Spleen (tissue), 11 donors: ENCODE measurements at regions not wholly inside any gene's neighbourhood (a gene's known extent, or its start where the extent isn't known, plus 50 kb on each side); places are given as distances from the start of the nearest gene placed in this dataset.

Experiments used
- DNase-seq: peaks from one replicate; pipeline ENCODE4 v3.0.0-alpha.2; 2020
- H3K27ac ChIP-seq, 8 donors: fragments of 200-600 bp; sonication (generic) in 7 of 8; 1 replicate in 4 of 8; 2 replicates in 4 of 8; pipeline versions ENCODE4 v1.5.0 to v1.8.0; 2016 to 2021; ENCODE audit warnings: inconsistent platforms in 4 of 8, mild to moderate bottlenecking in 4 of 8, moderate library complexity in 1 of 8
- H3K27me3 ChIP-seq, 7 donors: fragments of 200-600 bp; sonication (generic) in 6 of 7; replicated peaks in 1 of 7; 1 replicate in 4 of 7; 2 replicates in 3 of 7; pipeline versions ENCODE4 v1.5.0 to v1.8.0; 2016 to 2021; ENCODE audit warnings: inconsistent platforms in 3 of 7, mild to moderate bottlenecking in 1 of 7
- H3K36me3 ChIP-seq, 6 donors: fragments of 200-600 bp; sonication (generic) in 5 of 6; 1 replicate in 4 of 6; 2 replicates in 2 of 6; pipeline versions ENCODE4 v1.5.0 to v1.8.0; 2016 to 2021; ENCODE audit warnings: inconsistent platforms in 2 of 6
- H3K4me1 ChIP-seq, 6 donors: fragments of 200-600 bp; sonication (generic) in 5 of 6; 1 replicate in 3 of 6; 2 replicates in 3 of 6; pipeline versions ENCODE4 v1.5.0 to v1.8.0; 2016 to 2021; ENCODE audit warnings: inconsistent platforms in 3 of 6
- H3K4me3 ChIP-seq, 8 donors: fragments of 200-600 bp; sonication (generic) in 7 of 8; 1 replicate in 4 of 8; 2 replicates in 4 of 8; pipeline versions ENCODE4 v1.5.0 to v1.8.0; 2016 to 2021; ENCODE audit warnings: inconsistent platforms in 4 of 8, mild to moderate bottlenecking in 4 of 8, moderate library complexity in 2 of 8
- H3K9me3 ChIP-seq, 8 donors: fragments of 200-600 bp; sonication (generic) in 7 of 8; 1 replicate in 4 of 8; 2 replicates in 4 of 8; pipeline versions ENCODE4 v1.5.0 to v1.8.0; 2016 to 2021; ENCODE audit warnings: inconsistent platforms in 4 of 8
- POLR2A ChIP-seq, 3 donors: fragments of 450-650 bp; IDR thresholded peaks; one replicate each; pipeline ENCODE4 v1.5.1; 2017; ENCODE audit warnings: antibody characterized with exemption in 3 of 3, mild to moderate bottlenecking in 1 of 3
- POLR2AphosphoS5 ChIP-seq, 3 donors: sonication (generic); formaldehyde crosslinking; IDR thresholded peaks; one replicate each; pipeline ENCODE4 v1.5.1; 2017; ENCODE audit warnings: antibody characterized with exemption in 3 of 3
- WGBS, 5 donors: extraction: QIAGEN DNeasy Blood & Tissue Kit in 3 of 5; methylation state at CpG; one replicate each; pipeline versions ENCODE4 v1.1.5 to v1.1.7; 2013 to 2018; 5-methylcytosine and 5-hydroxymethylcytosine counted together
- intact Hi-C: fragments of 100-400 bp; cut with DNase I; formaldehyde crosslinking; loops from one replicate; pipeline ENCODE4 v1.15.0; 2023; ENCODE audit warnings: low total_unique reads
- TF ChIP-seq, protein P1 (sequence below), 11 experiments: fragments of 200-600 bp in 7 of 11; fragments of 450-650 bp in 4 of 11; sonication (generic) in 4 of 11; IDR thresholded peaks in 8 of 11; conservative IDR thresholded peaks in 3 of 11; 1 replicate in 7 of 11; 2 replicates in 4 of 11; pipeline versions ENCODE4 v1.4.0 to v1.8.0; 2016 to 2021; ENCODE audit warnings: antibody characterized with exemption in 11 of 11, inconsistent platforms in 4 of 11, mild to moderate bottlenecking in 1 of 11
- donor health status: healthy with polysubstance abuse.
- donor health status: DM: no; HTN: no; CAD: no; lungs with moderate emphysema.
- donor health status: DM: no; HTN: no; CAD: no.
- donor health status: Bipolar disorder and iron deficiency.
- donor health status: healthy.
- donor health status: DM: no; HTN: no; CAD: no.
- donor health status: DM: yes; HTN: yes; CAD: no.

- no peaks in the 10 kb centered on the region for H3K9me3 ChIP-seq
- intact Hi-C loops, result no loop called here
- no peak overlapping the region for H3K27ac ChIP-seq
- TF ChIP-seq POLR2A (IDR thresholded peaks at IDR 0.05) (no peak), POLR2AphosphoS5 (IDR thresholded peaks at IDR 0.05) (no peak)
- TF ChIP-seq, protein P1, sequence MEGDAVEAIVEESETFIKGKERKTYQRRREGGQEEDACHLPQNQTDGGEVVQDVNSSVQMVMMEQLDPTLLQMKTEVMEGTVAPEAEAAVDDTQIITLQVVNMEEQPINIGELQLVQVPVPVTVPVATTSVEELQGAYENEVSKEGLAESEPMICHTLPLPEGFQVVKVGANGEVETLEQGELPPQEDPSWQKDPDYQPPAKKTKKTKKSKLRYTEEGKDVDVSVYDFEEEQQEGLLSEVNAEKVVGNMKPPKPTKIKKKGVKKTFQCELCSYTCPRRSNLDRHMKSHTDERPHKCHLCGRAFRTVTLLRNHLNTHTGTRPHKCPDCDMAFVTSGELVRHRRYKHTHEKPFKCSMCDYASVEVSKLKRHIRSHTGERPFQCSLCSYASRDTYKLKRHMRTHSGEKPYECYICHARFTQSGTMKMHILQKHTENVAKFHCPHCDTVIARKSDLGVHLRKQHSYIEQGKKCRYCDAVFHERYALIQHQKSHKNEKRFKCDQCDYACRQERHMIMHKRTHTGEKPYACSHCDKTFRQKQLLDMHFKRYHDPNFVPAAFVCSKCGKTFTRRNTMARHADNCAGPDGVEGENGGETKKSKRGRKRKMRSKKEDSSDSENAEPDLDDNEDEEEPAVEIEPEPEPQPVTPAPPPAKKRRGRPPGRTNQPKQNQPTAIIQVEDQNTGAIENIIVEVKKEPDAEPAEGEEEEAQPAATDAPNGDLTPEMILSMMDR (IDR thresholded peaks at IDR 0.05 in 8 of 11, conservative IDR thresholded peaks at IDR 0.05 in 3 of 11), result no peak
- no peak overlapping the region for H3K4me3 ChIP-seq
- peak; percentile 62 for DNase-seq
- H3K27me3 ChIP-seq, result peaks cover 0 to 46% (median 0%) of the 10 kb centered on the region in 7 donors
- no peaks in the 10 kb centered on the region for H3K36me3 ChIP-seq
- 80 to 90% (median 88%) methylated on average over 12 of the region's 12 CpGs for WGBS, 5 donors
- no peaks in the 10 kb centered on the region for H3K4me1 ChIP-seq
Measured at GRCh38 chr11:119876841-119877240, 147.8 kb upstream of the NECTIN1 start.

- TF ChIP-seq POLR2AphosphoS5 (IDR thresholded peaks at IDR 0.05), result no peak
- TF ChIP-seq POLR2A (IDR thresholded peaks at IDR 0.05), result no peak
- TF ChIP-seq, protein P1 (IDR thresholded peaks at IDR 0.05 in 8 of 11, conservative IDR thresholded peaks at IDR 0.05 in 3 of 11), result no peak
- no peak overlapping the region for H3K27ac ChIP-seq
- peak; percentile 51 for DNase-seq
- H3K27me3 ChIP-seq, result peaks cover 0 to 52% (median 0%) of the 10 kb centered on the region in 7 donors
- 60 to 81% (median 74%) methylated on average over 6 to 7 of the region's 7 CpGs for WGBS, 5 donors
- no peaks in the 10 kb centered on the region for H3K9me3 ChIP-seq
- H3K4me1 ChIP-seq, result no peaks in the 10 kb centered on the region
- H3K4me3 ChIP-seq, result no peak overlapping the region
- intact Hi-C loops, result no loop called here
- no peaks in the 10 kb centered on the region for H3K36me3 ChIP-seq
Measured at GRCh38 chr11:119875841-119876600, 147.0 kb upstream of the NECTIN1 start.

- intact Hi-C loops, result no loop called here
- DNase-seq, result peak; percentile 17
- H3K36me3 ChIP-seq, result no peaks in the 10 kb centered on the region
- peaks cover 0 to 57% (median 0%) of the 10 kb centered on the region in 7 donors for H3K27me3 ChIP-seq
- no peak overlapping the region for H3K27ac ChIP-seq
- WGBS, 5 donors, result 52 to 63% (median 59%) methylated on average over 14 to 15 of the region's 15 CpGs
- H3K4me3 ChIP-seq, result no peak overlapping the region
- no peaks in the 10 kb centered on the region for H3K4me1 ChIP-seq
- H3K9me3 ChIP-seq, result no peaks in the 10 kb centered on the region
- no peak for TF ChIP-seq POLR2AphosphoS5 (IDR thresholded peaks at IDR 0.05)
- TF ChIP-seq, protein P1 (IDR thresholded peaks at IDR 0.05 in 8 of 11, conservative IDR thresholded peaks at IDR 0.05 in 3 of 11), result no peak
- TF ChIP-seq POLR2A (IDR thresholded peaks at IDR 0.05), result no peak
Measured at GRCh38 chr11:119874660-119875238, 145.7 kb upstream of the NECTIN1 start.

DNA sequence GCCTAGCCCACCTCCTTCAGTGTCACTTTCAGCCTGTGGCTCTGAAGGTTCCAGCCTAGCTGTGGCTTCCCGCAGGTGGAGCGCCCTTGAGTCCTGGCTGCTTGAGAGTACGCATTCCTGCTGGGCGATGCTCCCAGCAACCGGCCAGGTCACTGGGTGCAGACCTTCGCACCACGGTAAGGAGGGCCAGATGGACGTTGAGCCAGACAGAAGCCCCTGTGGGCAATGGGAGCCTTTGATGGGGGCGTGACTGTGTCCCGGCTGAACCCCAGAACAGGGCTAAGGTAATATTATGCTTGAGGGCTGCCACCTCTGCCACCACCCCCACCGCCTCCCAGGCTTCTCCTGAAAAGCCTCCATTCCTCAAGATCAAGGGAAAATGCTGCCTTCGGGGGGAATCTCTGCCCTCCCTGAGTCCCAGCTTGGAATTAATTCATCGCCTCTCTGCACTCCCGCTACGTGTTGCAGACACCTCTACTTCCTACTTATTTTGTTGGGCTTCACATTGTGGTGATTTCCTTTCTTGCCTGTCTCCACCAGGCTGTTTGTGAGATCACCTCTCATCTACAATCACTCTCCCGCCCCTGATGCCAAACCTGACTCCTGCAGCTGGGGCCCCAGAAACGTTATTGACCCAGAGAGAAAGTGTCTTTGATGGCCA is 144.9 kb upstream of the NECTIN1 start:
- DNase-seq, result peak; percentile 61
- H3K27ac ChIP-seq, result no peak overlapping the region
- 76 to 81% (median 78%) methylated on average over 14 to 17 of the region's 17 CpGs for WGBS, 5 donors
- no peaks in the 10 kb centered on the region for H3K36me3 ChIP-seq
- H3K9me3 ChIP-seq, result no peaks in the 10 kb centered on the region
- TF ChIP-seq POLR2AphosphoS5 (IDR thresholded peaks at IDR 0.05) (no peak), POLR2A (IDR thresholded peaks at IDR 0.05) (no peak)
- TF ChIP-seq, protein P1 (IDR thresholded peaks at IDR 0.05 in 8 of 11, conservative IDR thresholded peaks at IDR 0.05 in 3 of 11), result no peak
- no peak overlapping the region for H3K4me3 ChIP-seq
- intact Hi-C loops, result no loop called here
- H3K27me3 ChIP-seq, result peaks cover 0 to 59% (median 0%) of the 10 kb centered on the region in 7 donors
- H3K4me1 ChIP-seq, result no peaks in the 10 kb centered on the region
